HUES48 (cell line): ENCODE measurements at regions not wholly inside any gene's neighbourhood (a gene's known extent, or its start where the extent isn't known, plus 50 kb on each side); places are given as distances from the start of the nearest gene placed in this dataset.
"Not testable (repeated sequence)": the region's sequence is repeated elsewhere in the genome, so short reads cannot be mapped to it uniquely, and the experiment has no call there.

Source experiments
- H3K27ac ChIP-seq: one replicate; pipeline ENCODE4 v1.7.0; 2013; ENCODE audit warnings: low read depth, low read length, inconsistent platforms
- H3K27me3 ChIP-seq: 2 replicates; pipeline ENCODE4 v1.6.1; 2013; ENCODE audit warnings: mild to moderate bottlenecking, low read length; ENCODE audit not compliant: control insufficient read depth, insufficient read depth
- H3K36me3 ChIP-seq: 2 replicates; pipeline ENCODE4 v1.6.1; 2013; ENCODE audit warnings: low read length; ENCODE audit not compliant: control insufficient read depth, insufficient read depth
- H3K4me1 ChIP-seq: 2 replicates; pipeline ENCODE4 v1.6.1; 2013; ENCODE audit warnings: mild to moderate bottlenecking, low read length; ENCODE audit not compliant: control insufficient read depth, insufficient read depth
- H3K4me3 ChIP-seq: 2 replicates; pipeline ENCODE4 v1.5.1; 2013; ENCODE audit warnings: mild to moderate bottlenecking, low read depth, low read length
- H3K9ac ChIP-seq: 2 replicates; pipeline ENCODE4 v1.6.1; 2013; ENCODE audit warnings: mild to moderate bottlenecking, low read depth, low read length, moderate library complexity
- H3K9me3 ChIP-seq: 2 replicates; pipeline ENCODE4 v1.6.1; 2013; ENCODE audit warnings: low read length; ENCODE audit not compliant: control insufficient read depth, insufficient read depth

DNA sequence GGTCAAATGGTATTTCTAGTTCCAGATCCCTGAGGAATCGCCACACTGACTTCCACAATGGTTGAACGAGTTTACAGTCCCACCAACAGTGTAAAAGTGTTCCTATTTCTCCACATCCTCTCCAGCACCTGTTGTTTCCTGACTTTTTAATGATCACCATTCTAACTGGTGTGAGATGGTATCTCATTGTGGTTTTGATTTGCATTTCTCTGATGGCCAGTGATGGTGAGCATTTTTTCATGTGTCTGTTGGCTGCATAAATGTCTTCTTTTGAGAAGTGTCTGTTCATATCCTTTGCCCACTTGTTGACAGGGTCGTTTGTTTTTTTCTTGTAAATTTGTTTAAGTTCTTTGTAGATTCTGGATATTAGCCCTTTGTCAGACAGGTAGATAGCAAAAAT is 269.9 kb upstream of the NREP start:
- H3K27ac ChIP-seq, H3K9ac ChIP-seq, H3K27me3 ChIP-seq, H3K4me1 ChIP-seq, H3K9me3 ChIP-seq, H3K4me3 ChIP-seq, H3K36me3 ChIP-seq: not testable (repeated sequence)

GRCh38 chr5:112025757-112026156 is 268.8 kb upstream of the NREP start:
- no peak overlapping the region for H3K9ac ChIP-seq
- H3K36me3 ChIP-seq = no peaks in the 10 kb centered on the region
- H3K27ac ChIP-seq = no peak overlapping the region
- no peaks in the 10 kb centered on the region for H3K9me3 ChIP-seq
- H3K27me3 ChIP-seq = no peaks in the 10 kb centered on the region
- H3K4me1 ChIP-seq = no peaks in the 10 kb centered on the region
- H3K4me3 ChIP-seq = no peak overlapping the region

DNA sequence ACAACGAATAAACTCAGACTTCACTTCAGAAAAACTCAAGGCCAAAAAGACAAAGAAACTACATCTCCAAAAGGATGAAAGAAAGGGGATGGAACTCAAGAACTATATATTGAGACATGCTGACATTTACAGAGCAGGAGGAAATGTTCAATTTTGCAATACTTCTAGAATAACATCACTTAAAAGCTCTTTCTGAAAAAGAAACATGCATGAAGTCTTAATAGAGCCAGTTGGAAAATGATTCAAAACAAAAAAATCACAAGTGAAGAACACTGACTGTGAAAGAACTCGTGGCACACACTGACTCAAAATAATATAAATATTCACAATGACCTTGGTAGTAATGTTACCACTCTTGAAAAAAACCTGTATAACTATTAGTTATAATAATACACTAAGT is 267.8 kb upstream of the NREP start:
- Histone ChIP-seq H3K36me3 (no peaks in the 10 kb centered on the region), H3K27me3 (no peaks in the 10 kb centered on the region), H3K9me3 (no peaks in the 10 kb centered on the region), H3K4me1 (no peaks in the 10 kb centered on the region), H3K4me3 (no peak overlapping the region), H3K27ac (no peak overlapping the region), H3K9ac (no peak overlapping the region)

DNA sequence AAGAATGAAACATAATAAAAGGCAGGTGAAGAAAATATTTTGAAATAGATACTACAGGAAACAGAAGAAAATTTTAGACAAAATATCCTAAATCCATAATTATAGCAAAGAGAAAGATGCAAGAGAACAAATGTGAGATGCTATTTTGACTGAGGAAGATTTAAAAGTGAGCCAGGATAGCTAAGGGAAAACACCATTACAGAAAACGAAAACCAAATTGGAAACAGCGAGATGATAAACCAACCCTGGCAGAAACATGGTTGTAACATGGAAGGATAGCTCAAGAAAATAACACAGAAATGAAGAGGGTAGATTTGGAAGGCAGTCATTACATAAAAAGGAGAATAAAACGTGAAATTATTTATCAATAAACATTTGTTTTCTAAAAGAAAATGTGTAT is 267.2 kb upstream of the NREP start:
- Histone ChIP-seq H3K9ac (no peak overlapping the region), H3K27me3 (no peaks in the 10 kb centered on the region), H3K4me3 (no peak overlapping the region), H3K9me3 (no peaks in the 10 kb centered on the region), H3K4me1 (no peaks in the 10 kb centered on the region), H3K27ac (no peak overlapping the region), H3K36me3 (no peaks in the 10 kb centered on the region)

- Histone ChIP-seq H3K27me3 (no peaks in the 10 kb centered on the region), H3K9ac (no peak overlapping the region), H3K9me3 (no peaks in the 10 kb centered on the region), H3K4me3 (no peak overlapping the region), H3K36me3 (no peaks in the 10 kb centered on the region), H3K27ac (no peak overlapping the region), H3K4me1 (no peaks in the 10 kb centered on the region)
Measured at GRCh38 chr5:112023766-112024165, 266.8 kb upstream of the NREP start.

- Histone ChIP-seq H3K27me3 (no peaks in the 10 kb centered on the region), H3K4me1 (no peaks in the 10 kb centered on the region), H3K9me3 (no peaks in the 10 kb centered on the region), H3K27ac (no peak overlapping the region), H3K36me3 (no peaks in the 10 kb centered on the region), H3K9ac (no peak overlapping the region), H3K4me3 (no peak overlapping the region)
Measured at GRCh38 chr5:112018846-112019245, 261.9 kb upstream of the NREP start.

GRCh38 chr5:112016980-112017379 is 260.0 kb upstream of the NREP start:
- no peaks in the 10 kb centered on the region for H3K27me3 ChIP-seq
- no peaks in the 10 kb centered on the region for H3K36me3 ChIP-seq
- H3K9ac ChIP-seq = no peak overlapping the region
- H3K27ac ChIP-seq = no peak overlapping the region
- H3K4me1 ChIP-seq = no peaks in the 10 kb centered on the region
- H3K9me3 ChIP-seq = no peaks in the 10 kb centered on the region
- no peak overlapping the region for H3K4me3 ChIP-seq

DNA sequence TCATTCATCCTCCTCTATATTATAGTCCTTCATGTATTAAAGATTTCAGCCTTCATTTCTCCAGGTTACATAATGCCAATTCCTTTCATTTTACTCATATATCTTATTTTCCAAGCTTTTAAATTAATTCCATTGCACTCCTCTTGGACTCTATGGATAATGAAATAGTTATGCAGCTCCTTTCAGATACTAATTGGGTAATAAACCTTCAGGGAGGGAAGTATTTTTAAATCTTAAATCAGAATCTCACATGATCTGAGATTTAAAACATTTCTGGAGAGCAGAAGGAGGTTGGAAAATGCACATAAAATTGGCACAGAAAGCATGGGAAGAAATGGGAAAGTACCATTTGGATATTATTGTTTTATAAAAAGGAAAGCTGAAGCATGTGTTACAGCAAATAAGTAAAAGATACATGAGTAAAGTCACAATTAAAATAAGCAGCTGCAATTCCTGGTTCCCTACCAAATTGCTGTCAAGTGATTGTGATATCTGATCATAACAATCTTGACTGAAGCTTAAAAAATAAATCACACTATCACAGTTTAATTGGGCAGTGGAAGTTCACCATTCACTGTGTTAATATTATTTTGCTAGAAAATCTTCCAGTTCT is 257.9 kb upstream of the NREP start:
- no peak overlapping the region for H3K27ac ChIP-seq
- H3K27me3 ChIP-seq = no peaks in the 10 kb centered on the region
- no peaks in the 10 kb centered on the region for H3K9me3 ChIP-seq
- no peaks in the 10 kb centered on the region for H3K36me3 ChIP-seq
- no peak overlapping the region for H3K4me3 ChIP-seq
- no peak overlapping the region for H3K9ac ChIP-seq
- H3K4me1 ChIP-seq = no peaks in the 10 kb centered on the region

- Histone ChIP-seq H3K4me1 (no peaks in the 10 kb centered on the region), H3K9me3 (no peaks in the 10 kb centered on the region), H3K27ac (no peak overlapping the region), H3K27me3 (no peaks in the 10 kb centered on the region), H3K4me3 (no peak overlapping the region), H3K36me3 (no peaks in the 10 kb centered on the region), H3K9ac (no peak overlapping the region)
Measured at GRCh38 chr5:112013660-112014059, 256.7 kb upstream of the NREP start.

DNA sequence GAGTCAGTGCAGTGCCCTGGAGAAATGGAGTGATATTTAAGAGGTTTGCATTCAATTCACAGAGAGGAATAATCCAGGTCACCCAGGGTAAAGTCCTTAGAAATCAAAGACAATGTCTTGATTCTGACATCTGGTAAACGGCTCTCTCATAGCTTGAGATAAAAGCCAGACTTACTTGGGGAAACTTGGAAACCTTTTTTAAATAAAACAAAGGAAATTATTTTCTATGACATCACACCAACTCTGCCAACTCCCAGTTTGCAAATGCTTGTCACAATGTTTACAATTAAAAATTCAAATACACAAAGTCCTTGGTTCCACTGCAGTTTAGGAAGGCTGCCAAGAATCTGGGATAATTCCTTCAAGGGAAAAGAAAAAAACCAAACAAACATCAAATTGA is 255.1 kb upstream of the NREP start:
- no peak overlapping the region for H3K4me3 ChIP-seq
- H3K4me1 ChIP-seq = no peaks in the 10 kb centered on the region
- no peaks in the 10 kb centered on the region for H3K36me3 ChIP-seq
- no peak overlapping the region for H3K27ac ChIP-seq
- H3K9ac ChIP-seq = no peak overlapping the region
- no peaks in the 10 kb centered on the region for H3K9me3 ChIP-seq
- no peaks in the 10 kb centered on the region for H3K27me3 ChIP-seq

- no peaks in the 10 kb centered on the region for H3K9me3 ChIP-seq
Measured at GRCh38 chr5:112010475-112010874, 253.5 kb upstream of the NREP start.

DNA sequence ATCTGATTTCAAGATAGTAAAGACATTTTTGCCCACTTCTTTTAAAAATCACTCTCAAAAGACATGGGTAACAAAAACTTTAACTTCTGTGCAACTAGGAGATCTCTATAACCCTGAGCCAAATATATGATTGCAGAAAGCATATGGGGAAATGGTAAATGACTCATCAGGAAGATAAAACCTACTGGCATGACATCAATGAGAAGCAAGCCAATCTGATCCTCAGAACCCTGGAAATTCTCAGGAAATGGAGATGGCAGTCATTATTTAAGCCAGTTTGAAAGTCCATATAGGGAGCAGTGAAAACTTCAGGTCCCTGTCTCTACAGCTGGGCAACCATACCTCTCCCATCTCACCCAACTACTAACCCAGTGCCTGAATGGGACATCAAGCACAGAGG is 249.7 kb upstream of the NREP start:
- no peak overlapping the region for H3K9ac ChIP-seq
- H3K27ac ChIP-seq = no peak overlapping the region
- no peaks in the 10 kb centered on the region for H3K4me1 ChIP-seq
- H3K4me3 ChIP-seq = no peak overlapping the region
- no peaks in the 10 kb centered on the region for H3K36me3 ChIP-seq
- no peaks in the 10 kb centered on the region for H3K27me3 ChIP-seq
- no peaks in the 10 kb centered on the region for H3K9me3 ChIP-seq

More at GRCh38 chr5:112010475-112010874, 253.5 kb upstream of the NREP start:
- Histone ChIP-seq H3K4me3 (no peak overlapping the region), H3K9ac (no peak overlapping the region), H3K27ac (no peak overlapping the region), H3K4me1 (no peaks in the 10 kb centered on the region), H3K27me3 (no peaks in the 10 kb centered on the region), H3K36me3 (no peaks in the 10 kb centered on the region)
